Effector memory CD4-positive, alpha-beta T cell (primary cell): ENCODE measurements at regions not wholly inside any gene's neighbourhood (a gene's known extent, or its start where the extent isn't known, plus 50 kb on each side); places are given as distances from the start of the nearest gene placed in this dataset.
"Not testable (repeated sequence)": the region's sequence is repeated elsewhere in the genome, so short reads cannot be mapped to it uniquely, and the experiment has no call there.

ENCODE experiments used
- DNase-seq, 3 donors: peaks; one replicate each; pipeline ENCODE4 v3.0.0-alpha.2; 2020
- H3K27ac ChIP-seq: 2 replicates; pipeline ENCODE4 v1.7.0; 2013; ENCODE audit warnings: mild to moderate bottlenecking, low read length, moderate library complexity; ENCODE audit not compliant: insufficient read depth, poor library complexity, severe bottlenecking
- H3K27me3 ChIP-seq: replicated peaks from 2 replicates; pipeline ENCODE4 v1.7.0; 2013; ENCODE audit warnings: mild to moderate bottlenecking, low read length; ENCODE audit not compliant: insufficient read depth, control insufficient read depth, poor library complexity, severe bottlenecking
- H3K36me3 ChIP-seq: 2 replicates; pipeline ENCODE4 v1.7.0; 2013; ENCODE audit warnings: mild to moderate bottlenecking, low read length, moderate library complexity; ENCODE audit not compliant: control insufficient read depth, insufficient read depth
- H3K4me1 ChIP-seq: 2 replicates; pipeline ENCODE4 v1.7.0; 2013; ENCODE audit warnings: low read length, mild to moderate bottlenecking; ENCODE audit not compliant: control insufficient read depth, insufficient read depth, poor library complexity, severe bottlenecking
- H3K4me3 ChIP-seq: 2 replicates; pipeline ENCODE4 v1.7.0; 2013; ENCODE audit warnings: low read length, low read depth, mild to moderate bottlenecking; ENCODE audit not compliant: insufficient read depth, poor library complexity, severe bottlenecking
- H3K9me3 ChIP-seq: 2 replicates; pipeline ENCODE4 v1.7.0; 2013; ENCODE audit warnings: mild to moderate bottlenecking, low read length, moderate library complexity; ENCODE audit not compliant: control insufficient read depth

GRCh38 chr1:83272484-83272883 is 726.4 kb downstream of the TTLL7 start:
- not testable (repeated sequence) for H3K36me3 ChIP-seq, H3K27me3 ChIP-seq, H3K27ac ChIP-seq, H3K4me1 ChIP-seq, H3K9me3 ChIP-seq, DNase-seq, H3K4me3 ChIP-seq

- H3K4me1 ChIP-seq, H3K4me3 ChIP-seq, H3K36me3 ChIP-seq, H3K27me3 ChIP-seq, H3K27ac ChIP-seq, DNase-seq, H3K9me3 ChIP-seq: not testable (repeated sequence)
Observed at GRCh38 chr1:83271834-83272233, 727.1 kb downstream of the TTLL7 start.

- not testable (repeated sequence) for H3K27me3 ChIP-seq, H3K36me3 ChIP-seq, DNase-seq, H3K27ac ChIP-seq, H3K9me3 ChIP-seq, H3K4me3 ChIP-seq, H3K4me1 ChIP-seq
Observed at GRCh38 chr1:83270801-83271200, 728.1 kb downstream of the TTLL7 start.

- H3K27ac ChIP-seq, H3K9me3 ChIP-seq, H3K36me3 ChIP-seq, DNase-seq, H3K27me3 ChIP-seq, H3K4me3 ChIP-seq, H3K4me1 ChIP-seq: not testable (repeated sequence)
Observed at GRCh38 chr1:83263808-83264207, 735.1 kb downstream of the TTLL7 start.

- H3K27me3 ChIP-seq, DNase-seq, H3K27ac ChIP-seq, H3K4me1 ChIP-seq, H3K9me3 ChIP-seq, H3K36me3 ChIP-seq, H3K4me3 ChIP-seq: not testable (repeated sequence)
Observed at GRCh38 chr1:83251687-83252086, 747.2 kb downstream of the TTLL7 start.

- H3K9me3 ChIP-seq, DNase-seq, H3K27ac ChIP-seq, H3K4me1 ChIP-seq, H3K27me3 ChIP-seq, H3K4me3 ChIP-seq, H3K36me3 ChIP-seq: not testable (repeated sequence)
Observed at GRCh38 chr1:83246780-83247179, 752.2 kb downstream of the TTLL7 start.

- not testable (repeated sequence) for H3K27ac ChIP-seq, H3K27me3 ChIP-seq, H3K36me3 ChIP-seq, H3K9me3 ChIP-seq, H3K4me3 ChIP-seq, H3K4me1 ChIP-seq, DNase-seq
Observed at GRCh38 chr1:83244832-83245231, 754.1 kb downstream of the TTLL7 start.

GRCh38 chr1:83239568-83239967 is 759.4 kb downstream of the TTLL7 start:
- not testable (repeated sequence) for H3K4me3 ChIP-seq, H3K27ac ChIP-seq, H3K9me3 ChIP-seq, H3K36me3 ChIP-seq, DNase-seq, H3K27me3 ChIP-seq, H3K4me1 ChIP-seq

- DNase-seq, H3K27ac ChIP-seq, H3K27me3 ChIP-seq, H3K4me1 ChIP-seq, H3K9me3 ChIP-seq, H3K4me3 ChIP-seq, H3K36me3 ChIP-seq: not testable (repeated sequence)
Observed at GRCh38 chr1:83238654-83239053, 760.3 kb downstream of the TTLL7 start.

- H3K27me3 ChIP-seq, H3K36me3 ChIP-seq, H3K27ac ChIP-seq, H3K4me1 ChIP-seq, DNase-seq, H3K9me3 ChIP-seq, H3K4me3 ChIP-seq: not testable (repeated sequence)
Observed at GRCh38 chr1:83219788-83220187, 779.1 kb downstream of the TTLL7 start.
